Caco-2 (cell line): ENCODE measurements at regions not wholly inside any gene's neighbourhood (a gene's known extent, or its start where the extent isn't known, plus 50 kb on each side); places are given as distances from the start of the nearest gene placed in this dataset.
"Not testable (repeated sequence)": the region's sequence is repeated elsewhere in the genome, so short reads cannot be mapped to it uniquely, and the experiment has no call there.

Experiments
- BruUV-seq: library from RNA; stranded (reverse); fragments of 400-500 nt; replicated peaks from 2 replicates; lab custom pipeline; 2021; lab: Mats Ljungman, UMichigan
- CTCF ChIA-PET: fragments of 300-600 bp; sonication (Branson Sonifier 250); formaldehyde crosslinking; loops from one replicate; lab custom pipeline; 2022; ENCODE audit warnings: antibody characterized with exemption; lab: Charles Lee
- POLR2A ChIA-PET: fragments of 300-600 bp; sonication (Branson Sonifier 250); formaldehyde crosslinking; loops from one replicate; lab custom pipeline; 2022; ENCODE audit warnings: antibody characterized with exemption; lab: Charles Lee
- DNase-seq, 2 experiments: peaks; one replicate each; pipeline versions ENCODE4 v3.0.0 to v3.0.0-alpha.2; 2020 to 2022
- H3K27me3 ChIP-seq: replicated peaks from 2 replicates; pipeline ENCODE4 v1.6.0; 2011; ENCODE audit warnings: low read length; ENCODE audit not compliant: control insufficient read depth, insufficient read depth
- H3K36me3 ChIP-seq: 2 replicates; pipeline ENCODE4 v1.5.1; 2011; ENCODE audit warnings: low read length; ENCODE audit not compliant: control insufficient read depth, insufficient read depth
- H3K4me1 ChIP-seq: fragments of 250-450 bp; sonication (Bioruptor Pico); 2 replicates; pipeline ENCODE4 v1.5.1; 2020; ENCODE audit warnings: mild to moderate bottlenecking
- H3K4me3 ChIP-seq: 2 replicates; pipeline ENCODE4 v1.5.1; 2011; ENCODE audit warnings: low read depth, mild to moderate bottlenecking, control low read depth, low read length
- H3K9me3 ChIP-seq: fragments of 250-450 bp; sonication (Bioruptor Pico); 2 replicates; pipeline ENCODE4 v1.5.1; 2020; ENCODE audit warnings: mild to moderate bottlenecking, moderate library complexity
- H3K27ac Mint-ChIP-seq: one replicate; pipeline ENCODE4 v1.8.0; 2022; ENCODE audit warnings: mixed read lengths; ENCODE audit not compliant: unreplicated experiment
- H3K27me3 Mint-ChIP-seq: one replicate; pipeline ENCODE4 v1.8.0; 2022; ENCODE audit warnings: mixed read lengths; ENCODE audit not compliant: insufficient read depth, unreplicated experiment
- H3K36me3 Mint-ChIP-seq: one replicate; pipeline ENCODE4 v1.8.0; 2022; ENCODE audit warnings: mild to moderate bottlenecking, mixed read lengths; ENCODE audit not compliant: insufficient read depth, unreplicated experiment
- H3K4me1 Mint-ChIP-seq: one replicate; pipeline ENCODE4 v1.8.0; 2022; ENCODE audit warnings: low read depth, mixed read lengths; ENCODE audit not compliant: unreplicated experiment
- H3K4me3 Mint-ChIP-seq: one replicate; pipeline ENCODE4 v1.8.0; 2022; ENCODE audit warnings: mild to moderate bottlenecking, moderate library complexity, mixed read lengths; ENCODE audit not compliant: unreplicated experiment
- H3K9me3 Mint-ChIP-seq: one replicate; pipeline ENCODE4 v1.8.0; 2022; ENCODE audit warnings: mixed read lengths; ENCODE audit not compliant: unreplicated experiment
- intact Hi-C: fragments of 100-400 bp; cut with micrococcal nuclease; formaldehyde crosslinking; loops from one replicate; pipeline ENCODE4 v1.10.0; 2022; ENCODE audit not compliant: unreplicated experiment

- H3K36me3 Mint-ChIP-seq, H3K4me3 ChIP-seq, H3K9me3 Mint-ChIP-seq, H3K4me1 ChIP-seq, POLR2A ChIA-PET, H3K36me3 ChIP-seq, intact Hi-C loops, CTCF ChIA-PET, H3K4me3 Mint-ChIP-seq, H3K27ac Mint-ChIP-seq, H3K4me1 Mint-ChIP-seq, H3K9me3 ChIP-seq, H3K27me3 ChIP-seq, H3K27me3 Mint-ChIP-seq, DNase-seq, BruUV-seq: not testable (repeated sequence)
Observed at GRCh38 chr4:118566003-118566513, 119.1 kb upstream of the METTL14 start.

- H3K4me3 Mint-ChIP-seq, BruUV-seq, DNase-seq, H3K4me1 ChIP-seq, H3K27ac Mint-ChIP-seq, POLR2A ChIA-PET, H3K27me3 Mint-ChIP-seq, H3K36me3 Mint-ChIP-seq, H3K9me3 ChIP-seq, H3K4me1 Mint-ChIP-seq, CTCF ChIA-PET, H3K27me3 ChIP-seq, intact Hi-C loops, H3K9me3 Mint-ChIP-seq, H3K36me3 ChIP-seq, H3K4me3 ChIP-seq: not testable (repeated sequence)
Observed at GRCh38 chr4:118572991-118573390, 112.2 kb upstream of the METTL14 start.

- H3K27me3 ChIP-seq, H3K4me3 ChIP-seq, H3K36me3 Mint-ChIP-seq, H3K27ac Mint-ChIP-seq, H3K9me3 ChIP-seq, H3K4me1 ChIP-seq, CTCF ChIA-PET, intact Hi-C loops, H3K27me3 Mint-ChIP-seq, DNase-seq, POLR2A ChIA-PET, H3K9me3 Mint-ChIP-seq, H3K4me3 Mint-ChIP-seq, H3K4me1 Mint-ChIP-seq, H3K36me3 ChIP-seq, BruUV-seq: not testable (repeated sequence)
Observed at GRCh38 chr4:118574251-118574913, 110.8 kb upstream of the METTL14 start.

GRCh38 chr4:118575057-118575456 is 110.1 kb upstream of the METTL14 start:
- H3K36me3 Mint-ChIP-seq, H3K4me1 Mint-ChIP-seq, POLR2A ChIA-PET, H3K27me3 ChIP-seq, CTCF ChIA-PET, H3K9me3 ChIP-seq, H3K36me3 ChIP-seq, H3K4me1 ChIP-seq, DNase-seq, intact Hi-C loops, H3K4me3 ChIP-seq, BruUV-seq, H3K9me3 Mint-ChIP-seq, H3K27ac Mint-ChIP-seq, H3K27me3 Mint-ChIP-seq, H3K4me3 Mint-ChIP-seq: not testable (repeated sequence)

GRCh38 chr4:118575726-118576125 is 109.5 kb upstream of the METTL14 start:
- intact Hi-C loops, BruUV-seq, H3K27ac Mint-ChIP-seq, H3K27me3 ChIP-seq, H3K36me3 ChIP-seq, H3K27me3 Mint-ChIP-seq, H3K9me3 ChIP-seq, H3K9me3 Mint-ChIP-seq, DNase-seq, H3K4me3 ChIP-seq, H3K36me3 Mint-ChIP-seq, H3K4me1 ChIP-seq, H3K4me3 Mint-ChIP-seq, CTCF ChIA-PET, H3K4me1 Mint-ChIP-seq: not testable (repeated sequence)
- POLR2A ChIA-PET, result interaction anchor here (0.6 kb wide), 1 partner anchor 450 kb away, joined by 3 read pairs; no protein-coding TSS in a partner anchor

- peak overlapping the region; percentile 31 for H3K27ac Mint-ChIP-seq
- POLR2A ChIA-PET, H3K36me3 Mint-ChIP-seq, CTCF ChIA-PET, H3K9me3 Mint-ChIP-seq, H3K4me1 ChIP-seq, H3K27me3 ChIP-seq, H3K4me3 Mint-ChIP-seq, BruUV-seq, H3K4me3 ChIP-seq, H3K4me1 Mint-ChIP-seq, H3K36me3 ChIP-seq, H3K9me3 ChIP-seq, intact Hi-C loops, H3K27me3 Mint-ChIP-seq, DNase-seq: not testable (repeated sequence)
Observed at GRCh38 chr4:118576709-118577219, 108.4 kb upstream of the METTL14 start.
